Jurkat, Clone E6-1 (cell line): ENCODE measurements at regions not wholly inside any gene's neighbourhood (a gene's known extent, or its start where the extent isn't known, plus 50 kb on each side); places are given as distances from the start of the nearest gene placed in this dataset.

ENCODE experiments used
- DNase-seq: peaks from one replicate; pipeline ENCODE4 v3.0.0-alpha.2; 2011; ENCODE audit warnings: low read depth, low spot score
- H3K4me3 ChIP-seq: 2 replicates; pipeline ENCODE4 v1.5.1; 2011; ENCODE audit warnings: mild to moderate bottlenecking, low read length, control low read depth, moderate library complexity

- DNase-seq: no peak
- H3K4me3 ChIP-seq: no peak overlapping the region
These were observed 102.9 kb downstream of the TSN start for GRCh38 chr2:121858369-121858768.

- no peak overlapping the region for H3K4me3 ChIP-seq
- no peak for DNase-seq
These were observed 103.4 kb downstream of the TSN start for GRCh38 chr2:121858847-121859246.

- DNase-seq: no peak
These were observed 104.7 kb downstream of the TSN start for GRCh38 chr2:121860033-121860757.

GRCh38 chr2:121860758-121861227 is 105.3 kb downstream of the TSN start:
- H3K4me3 ChIP-seq: no peak overlapping the region
- no peak for DNase-seq

More at GRCh38 chr2:121860033-121860757, 104.7 kb downstream of the TSN start:
- H3K4me3 ChIP-seq: no peak overlapping the region

DNA sequence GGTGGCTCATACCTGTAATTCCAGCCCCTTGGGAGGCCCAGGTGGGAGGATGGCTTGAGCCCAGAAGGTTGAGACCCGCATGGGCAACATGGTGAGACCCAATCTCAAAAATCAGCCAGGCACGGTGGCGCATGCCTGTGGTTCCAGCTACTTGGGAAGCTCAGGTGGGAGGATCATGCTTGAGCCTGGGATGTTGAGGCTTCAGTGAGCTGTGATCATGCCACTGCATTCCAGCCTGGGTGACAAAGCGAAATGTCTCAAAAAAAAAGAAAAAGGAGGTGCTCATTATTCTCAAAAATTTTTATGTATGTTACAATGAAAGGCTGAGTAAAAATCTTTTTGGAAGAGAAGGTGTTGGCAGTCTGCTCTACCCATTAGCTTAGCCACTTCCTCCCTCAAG is 106.8 kb downstream of the TSN start:
- H3K4me3 ChIP-seq: no peak overlapping the region
- DNase-seq: no peak

DNA sequence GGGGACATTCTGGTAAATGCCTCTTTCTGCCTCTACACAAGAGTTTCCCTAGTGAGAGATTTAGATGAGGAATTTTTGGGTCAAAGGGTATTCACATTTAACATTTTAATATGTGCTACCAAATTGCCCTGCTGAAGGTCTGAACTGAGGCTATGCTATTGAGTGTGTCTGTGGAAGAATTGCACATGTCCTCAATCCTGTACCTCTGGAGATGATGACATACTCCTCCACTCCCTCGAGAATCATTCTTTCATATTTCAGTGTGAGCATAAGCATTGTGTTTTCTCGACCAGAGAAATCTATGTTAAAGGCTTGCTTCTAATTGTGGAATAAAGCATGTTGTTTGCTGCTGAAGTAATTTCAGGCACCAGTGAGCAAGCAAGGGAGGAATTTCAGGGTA is 110.5 kb downstream of the TSN start:
- no peak for DNase-seq
- H3K4me3 ChIP-seq: no peak overlapping the region

GRCh38 chr2:121866789-121867188 is 111.3 kb downstream of the TSN start:
- no peak for DNase-seq
- H3K4me3 ChIP-seq: no peak overlapping the region

DNA sequence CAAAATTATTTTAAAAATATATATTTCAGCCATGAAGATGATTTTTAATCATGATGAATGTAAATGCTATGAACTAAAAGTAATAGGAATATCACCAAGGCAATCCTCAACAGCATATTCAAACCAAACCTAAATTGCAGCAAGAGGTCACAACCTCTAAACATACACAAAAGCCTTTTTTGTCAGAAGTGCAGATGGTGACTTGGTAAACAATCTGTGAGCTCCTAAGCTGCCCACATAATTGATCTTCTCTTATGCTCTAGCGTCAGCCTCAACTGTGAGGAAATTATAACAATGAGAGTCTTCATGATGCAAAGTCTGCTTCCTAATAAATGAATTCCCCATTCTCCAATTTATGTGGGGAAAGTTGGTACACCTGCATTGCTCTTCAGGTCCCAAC is 113.2 kb downstream of the TSN start:
- no peak overlapping the region for H3K4me3 ChIP-seq
- DNase-seq: no peak

DNA sequence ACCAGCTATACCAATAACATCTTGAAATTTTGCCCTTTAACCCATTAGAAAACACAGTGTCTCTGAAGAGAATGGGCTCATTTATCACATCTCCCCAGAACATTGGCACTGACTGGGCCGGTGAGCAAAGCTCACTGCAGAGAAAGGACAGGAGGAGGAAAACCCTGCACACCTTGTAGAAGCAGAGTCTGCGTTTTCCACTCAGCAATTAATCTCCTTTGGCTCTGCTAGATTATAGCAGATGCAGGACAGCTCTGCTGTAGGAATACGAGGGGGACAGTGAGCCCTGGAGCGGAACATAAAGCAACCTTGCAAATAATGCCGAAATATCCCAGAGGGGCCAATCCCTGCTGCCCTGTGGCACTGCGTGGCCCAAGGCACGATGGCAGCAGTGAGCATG is 113.9 kb downstream of the TSN start:
- H3K4me3 ChIP-seq: no peak overlapping the region
- no peak for DNase-seq

DNA sequence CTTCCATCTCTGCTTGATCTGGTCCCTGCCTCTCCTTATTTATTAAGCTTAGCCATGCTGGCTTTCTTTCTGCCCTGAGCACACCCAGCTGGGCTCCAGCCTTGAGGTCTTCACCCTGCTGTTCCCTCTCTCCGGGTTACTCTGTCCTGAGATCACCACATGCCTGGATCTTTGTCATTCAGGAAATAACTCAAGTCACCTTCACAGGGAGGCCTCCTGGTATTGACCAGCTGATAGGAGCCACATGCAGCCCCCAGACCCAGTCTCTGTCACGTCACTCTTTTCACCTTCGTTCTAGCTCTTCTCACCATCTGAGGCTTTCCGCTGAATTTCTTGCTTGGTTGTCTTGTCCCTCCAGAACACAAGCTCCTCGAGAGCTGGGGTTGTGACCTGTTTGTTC is 114.4 kb downstream of the TSN start:
- no peak for DNase-seq
- H3K4me3 ChIP-seq: no peak overlapping the region

DNA sequence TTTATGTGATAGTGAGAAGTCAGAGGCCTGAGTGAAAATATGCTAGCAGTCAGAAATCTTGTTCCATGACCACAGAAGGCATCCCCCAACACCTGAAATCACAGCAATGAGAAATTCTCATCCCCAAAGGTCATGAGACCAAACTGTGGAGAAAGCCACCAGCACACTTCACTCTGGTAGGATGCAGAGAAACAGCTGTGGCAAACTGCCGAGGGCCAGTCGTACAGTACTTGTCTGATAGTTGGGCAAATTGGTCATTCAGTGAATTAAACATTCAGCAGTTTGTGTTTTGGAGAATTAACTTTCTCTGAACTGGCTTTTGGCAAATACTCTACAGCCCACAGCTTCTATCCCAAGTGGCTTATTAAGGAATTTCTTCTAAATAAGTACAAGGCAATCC is 117.2 kb downstream of the TSN start:
- no peak overlapping the region for H3K4me3 ChIP-seq
- no peak for DNase-seq

- DNase-seq: no peak
- no peak overlapping the region for H3K4me3 ChIP-seq
These were observed 118.4 kb downstream of the TSN start for GRCh38 chr2:121873864-121874263.

GRCh38 chr2:121875585-121876185 is 120.2 kb downstream of the TSN start:
- H3K4me3 ChIP-seq: no peak overlapping the region
- no peak for DNase-seq

DNA sequence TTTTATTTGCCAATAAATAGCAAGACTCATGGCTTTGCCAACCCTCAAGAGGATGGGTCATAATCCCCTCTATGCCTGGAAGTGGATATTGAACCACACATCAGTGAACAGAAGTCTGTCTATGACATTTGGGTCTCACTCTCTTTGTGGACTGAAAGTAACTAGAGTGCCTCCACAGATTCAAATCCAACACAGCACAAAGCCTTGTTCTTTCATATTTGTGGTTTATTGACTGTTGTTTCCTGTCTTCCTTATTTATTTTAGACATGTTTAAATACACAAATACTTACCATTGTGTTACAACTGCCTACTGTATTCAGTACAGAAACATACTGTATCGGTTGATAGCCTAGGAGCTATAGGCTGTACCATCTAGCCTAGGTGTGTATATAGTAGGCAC is 121.9 kb downstream of the TSN start:
- H3K4me3 ChIP-seq: no peak overlapping the region
- DNase-seq: no peak

DNA sequence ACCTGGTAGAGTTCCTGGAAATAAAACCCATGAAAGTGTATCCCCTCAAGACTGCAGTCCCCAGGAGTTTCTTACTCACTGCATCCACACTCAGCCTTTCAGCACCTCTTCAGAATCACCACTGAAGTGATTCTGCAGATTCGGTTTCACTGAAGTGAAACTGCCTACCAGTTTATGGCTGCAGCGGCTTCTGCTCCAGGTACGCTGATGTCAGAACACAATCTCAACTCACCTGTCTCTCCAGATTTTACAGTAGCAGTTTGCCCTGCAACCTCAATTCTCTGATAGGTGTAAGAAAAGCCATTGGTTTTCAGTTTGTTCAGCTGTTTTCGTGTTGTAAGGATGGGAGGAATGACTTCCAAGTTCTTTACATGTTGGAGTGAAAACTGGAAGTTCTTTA is 124.8 kb downstream of the TSN start:
- no peak for DNase-seq
- no peak overlapping the region for H3K4me3 ChIP-seq

DNA sequence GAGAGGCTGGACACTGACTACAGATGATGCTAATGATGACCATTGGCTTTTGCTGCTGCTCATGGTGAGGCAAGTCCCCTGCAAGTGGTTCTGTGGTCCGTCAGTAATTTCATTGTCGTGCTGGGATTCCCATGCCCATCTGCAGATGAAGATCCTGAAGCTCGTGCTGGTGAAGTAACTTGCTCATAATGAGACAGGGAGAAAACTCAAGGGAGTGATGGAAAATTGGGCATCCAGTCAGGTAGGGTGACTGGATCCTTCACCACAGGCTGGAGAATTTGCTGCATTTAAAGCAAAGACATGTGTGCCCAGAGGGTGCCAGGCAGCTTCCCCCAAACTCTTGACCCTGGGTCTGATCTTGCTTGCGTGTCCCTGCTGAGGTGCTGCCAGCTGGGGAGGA is 125.6 kb downstream of the TSN start:
- no peak overlapping the region for H3K4me3 ChIP-seq
- no peak for DNase-seq

DNA sequence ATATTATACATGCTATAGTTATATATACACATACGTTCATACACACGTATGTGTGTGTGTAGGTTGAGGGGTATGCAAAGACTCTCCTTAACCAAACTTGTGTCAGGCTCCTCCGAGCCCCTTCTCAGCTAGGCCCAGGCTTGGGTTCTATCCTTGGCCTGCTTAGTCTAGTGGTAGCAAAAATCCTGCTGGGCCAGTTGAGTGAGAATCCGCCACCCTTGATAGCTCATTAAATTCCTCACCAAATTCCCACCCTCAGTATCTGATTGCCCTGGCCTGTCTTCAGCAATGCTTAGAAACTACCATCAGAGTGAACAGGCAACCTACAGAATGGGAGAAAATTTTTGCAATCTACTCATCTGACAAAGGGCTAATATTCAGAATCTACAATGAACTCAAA is 126.5 kb downstream of the TSN start:
- DNase-seq: no peak
- H3K4me3 ChIP-seq: no peak overlapping the region

DNA sequence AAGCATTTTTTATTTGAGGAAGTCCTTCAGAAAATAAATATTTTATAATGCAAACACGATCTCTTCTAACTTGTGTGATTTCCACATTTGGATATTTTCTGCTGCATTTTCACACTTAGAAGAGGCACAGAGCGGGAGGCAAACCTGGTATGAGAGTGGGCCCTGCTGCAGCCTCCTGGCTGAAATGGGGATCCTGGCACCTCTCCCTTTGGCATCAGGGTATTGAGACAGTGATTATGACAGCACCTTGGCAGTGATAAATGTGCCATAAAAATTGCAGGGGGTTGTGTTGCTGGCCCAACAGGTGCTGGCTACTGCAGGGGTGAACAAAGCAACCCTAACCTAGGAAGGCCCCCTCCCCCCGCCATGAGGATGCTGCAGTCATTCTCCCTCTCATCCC is 128.6 kb downstream of the TSN start:
- DNase-seq: no peak
- H3K4me3 ChIP-seq: no peak overlapping the region

DNA sequence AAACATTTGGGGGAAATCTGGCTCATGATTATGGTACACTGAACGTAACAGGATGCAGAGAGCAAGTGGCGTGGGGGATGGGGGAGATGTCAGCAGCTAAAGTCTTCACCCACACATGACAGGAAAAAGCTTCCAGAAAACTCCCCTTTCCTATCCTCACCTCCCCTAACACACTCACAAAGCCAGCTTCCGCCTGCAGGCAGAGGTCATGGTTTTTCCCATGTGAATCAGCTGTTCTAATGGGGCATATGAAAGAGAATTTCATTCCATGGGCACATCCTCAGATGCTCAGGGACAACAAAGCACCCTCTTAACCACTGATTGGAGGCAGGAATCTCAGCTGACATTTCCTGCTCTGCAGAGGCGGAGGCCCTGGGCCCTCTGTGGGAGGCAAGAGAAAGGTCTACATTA is 129.1 kb downstream of the TSN start:
- peak; percentile 16 for DNase-seq
- H3K4me3 ChIP-seq: no peak overlapping the region

DNA sequence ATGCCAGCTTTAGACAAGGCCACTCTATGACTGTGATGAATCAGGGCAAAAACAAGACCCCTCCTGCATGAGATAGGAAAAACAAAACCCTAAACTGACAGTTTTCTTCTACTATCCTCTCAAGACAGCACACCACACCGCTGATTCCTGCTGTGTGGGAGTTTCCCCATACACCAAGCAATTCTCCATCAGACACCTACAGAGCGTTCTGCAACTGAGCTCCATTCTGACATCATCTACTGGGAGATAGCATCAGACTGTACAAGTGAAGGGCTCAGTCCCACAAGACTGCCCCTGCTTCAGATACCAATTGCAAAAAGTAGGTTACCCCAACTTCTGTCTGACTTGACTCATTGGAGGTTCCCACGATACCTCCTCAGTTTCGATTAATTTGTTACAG is 130.6 kb downstream of the TSN start:
- H3K4me3 ChIP-seq: no peak overlapping the region
- DNase-seq: no peak
